ENCODE measurements at regions not wholly inside any gene's neighbourhood (a gene's known extent, or its start where the extent isn't known, plus 50 kb on each side); places are given as distances from the start of the nearest gene placed in this dataset.
A peak's percentile ranks its signal among the peaks of the same experiment; 100 is the strongest.

DNA sequence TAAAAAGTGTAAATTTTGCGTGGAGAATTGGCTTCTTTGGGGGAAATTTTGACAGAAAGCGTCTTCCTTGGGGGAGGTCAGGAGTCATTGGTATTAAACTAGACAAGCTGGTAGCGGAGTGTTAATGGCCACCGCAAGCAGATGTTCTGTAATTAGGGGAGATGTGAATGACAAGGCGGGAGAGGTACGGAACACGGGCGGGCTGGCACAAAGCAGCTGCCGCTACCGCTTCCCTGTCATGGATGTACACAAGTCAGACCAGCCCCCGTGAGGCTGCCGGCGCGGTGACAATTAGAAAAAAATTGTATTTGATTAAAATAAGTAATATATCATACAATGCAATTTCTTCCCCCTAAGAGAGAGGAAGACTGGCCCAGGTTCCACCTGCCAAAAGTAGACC is 501.6 kb downstream of the VRK1 start:
- no peak overlapping the region for H3K4me3 Mint-ChIP-seq
- no peak for DNase-seq

DNA sequence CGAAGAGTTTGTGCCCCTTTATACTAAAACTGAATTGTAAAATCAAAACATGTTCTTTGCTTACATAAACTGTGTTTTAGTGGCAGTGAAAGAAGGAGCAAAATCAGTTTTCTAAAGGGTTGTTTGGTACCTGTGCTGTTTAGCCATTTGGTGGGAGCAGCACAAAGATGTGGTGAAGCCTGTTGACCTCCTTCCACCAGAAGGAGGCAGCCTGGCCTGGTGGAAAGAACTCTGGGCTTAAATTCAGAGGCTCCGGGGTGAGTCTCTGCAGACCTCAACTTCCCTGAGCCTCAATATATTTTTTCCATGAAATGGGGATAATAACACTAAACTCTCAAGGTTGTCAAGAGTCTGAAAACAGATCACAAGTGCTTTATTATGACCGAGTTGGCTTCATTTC is 502.5 kb downstream of the VRK1 start:
- no peaks in the 10 kb centered on the region for H3K9me3 Mint-ChIP-seq

More for the DNA sequence above, 501.6 kb downstream of the VRK1 start:
- TF ChIP-seq, protein P1, sequence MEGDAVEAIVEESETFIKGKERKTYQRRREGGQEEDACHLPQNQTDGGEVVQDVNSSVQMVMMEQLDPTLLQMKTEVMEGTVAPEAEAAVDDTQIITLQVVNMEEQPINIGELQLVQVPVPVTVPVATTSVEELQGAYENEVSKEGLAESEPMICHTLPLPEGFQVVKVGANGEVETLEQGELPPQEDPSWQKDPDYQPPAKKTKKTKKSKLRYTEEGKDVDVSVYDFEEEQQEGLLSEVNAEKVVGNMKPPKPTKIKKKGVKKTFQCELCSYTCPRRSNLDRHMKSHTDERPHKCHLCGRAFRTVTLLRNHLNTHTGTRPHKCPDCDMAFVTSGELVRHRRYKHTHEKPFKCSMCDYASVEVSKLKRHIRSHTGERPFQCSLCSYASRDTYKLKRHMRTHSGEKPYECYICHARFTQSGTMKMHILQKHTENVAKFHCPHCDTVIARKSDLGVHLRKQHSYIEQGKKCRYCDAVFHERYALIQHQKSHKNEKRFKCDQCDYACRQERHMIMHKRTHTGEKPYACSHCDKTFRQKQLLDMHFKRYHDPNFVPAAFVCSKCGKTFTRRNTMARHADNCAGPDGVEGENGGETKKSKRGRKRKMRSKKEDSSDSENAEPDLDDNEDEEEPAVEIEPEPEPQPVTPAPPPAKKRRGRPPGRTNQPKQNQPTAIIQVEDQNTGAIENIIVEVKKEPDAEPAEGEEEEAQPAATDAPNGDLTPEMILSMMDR (IDR thresholded peaks at IDR 0.05): no peak
- H3K36me3 Mint-ChIP-seq (ENCODE audit: low read depth): no peaks in the 10 kb centered on the region
- H3K27ac Mint-ChIP-seq: no peak overlapping the region
- peaks cover 30% of the 10 kb centered on the region for H3K27me3 Mint-ChIP-seq (ENCODE audit: low read depth, poor library complexity)
- H3K9me3 Mint-ChIP-seq: no peaks in the 10 kb centered on the region
- H3K4me1 Mint-ChIP-seq: peaks cover 3% of the 10 kb centered on the region

GRCh38 chr14:97301931-97302559 is 504.9 kb downstream of the VRK1 start:
- no peak for DNase-seq
- Mint-ChIP-seq H3K27ac (no peak overlapping the region), H3K27me3 (ENCODE audit: low read depth, poor library complexity) (peaks cover 30% of the 10 kb centered on the region), H3K9me3 (no peaks in the 10 kb centered on the region), H3K36me3 (ENCODE audit: low read depth) (no peaks in the 10 kb centered on the region), H3K4me3 (no peak overlapping the region), H3K4me1 (peaks cover 3% of the 10 kb centered on the region)
- TF ChIP-seq, protein P1 (IDR thresholded peaks at IDR 0.05): no peak

More for the DNA sequence above, 502.5 kb downstream of the VRK1 start:
- peaks cover 30% of the 10 kb centered on the region for H3K27me3 Mint-ChIP-seq (ENCODE audit: low read depth, poor library complexity)
- no peak overlapping the region for H3K4me3 Mint-ChIP-seq
- peaks cover 3% of the 10 kb centered on the region for H3K4me1 Mint-ChIP-seq
- H3K27ac Mint-ChIP-seq: no peak overlapping the region
- no peaks in the 10 kb centered on the region for H3K36me3 Mint-ChIP-seq (ENCODE audit: low read depth)
- DNase-seq: peak; percentile 8
- TF ChIP-seq, protein P1 (IDR thresholded peaks at IDR 0.05): peak; percentile 27

- no peak for DNase-seq
- no peaks in the 10 kb centered on the region for H3K9me3 Mint-ChIP-seq
- H3K27me3 Mint-ChIP-seq (ENCODE audit: low read depth, poor library complexity): peaks cover 12% of the 10 kb centered on the region
- TF ChIP-seq, protein P1 (IDR thresholded peaks at IDR 0.05): no peak
- no peak overlapping the region for H3K27ac Mint-ChIP-seq
- no peaks in the 10 kb centered on the region for H3K36me3 Mint-ChIP-seq (ENCODE audit: low read depth)
- H3K4me3 Mint-ChIP-seq: no peak overlapping the region
- no peaks in the 10 kb centered on the region for H3K4me1 Mint-ChIP-seq
Measured at GRCh38 chr14:97306133-97306759, 509.1 kb downstream of the VRK1 start.

GRCh38 chr14:97306760-97307246 is 509.6 kb downstream of the VRK1 start:
- Mint-ChIP-seq H3K9me3 (no peaks in the 10 kb centered on the region), H3K36me3 (ENCODE audit: low read depth) (no peaks in the 10 kb centered on the region), H3K4me1 (no peaks in the 10 kb centered on the region), H3K4me3 (no peak overlapping the region), H3K27ac (no peak overlapping the region), H3K27me3 (ENCODE audit: low read depth, poor library complexity) (peaks cover 10% of the 10 kb centered on the region)
- no peak for DNase-seq
- TF ChIP-seq, protein P1 (IDR thresholded peaks at IDR 0.05): no peak

All from nephron progenitor cell (in vitro differentiated cells).